Sigmoid colon (tissue), 4 donors: ENCODE measurements at regions not wholly inside any gene's neighbourhood (a gene's known extent, or its start where the extent isn't known, plus 50 kb on each side); places are given as distances from the start of the nearest gene placed in this dataset.

Experiments used
- POLR2A ChIP-seq, 2 donors: fragments of 450-650 bp; IDR thresholded peaks; one replicate each; pipeline ENCODE4 v1.6.1; 2016; ENCODE audit warnings: antibody characterized with exemption in 2 of 2, mild to moderate bottlenecking in 2 of 2, moderate library complexity in 2 of 2
- POLR2AphosphoS5 ChIP-seq, 4 donors: sonication (generic); formaldehyde crosslinking; IDR thresholded peaks; one replicate each; pipeline ENCODE4 v1.6.1; 2017; ENCODE audit warnings: antibody characterized with exemption in 4 of 4
- TF ChIP-seq, protein P1 (sequence below), 4 experiments: fragments of 450-650 bp in 3 of 4; fragments of 200-600 bp in 1 of 4; IDR thresholded peaks; one replicate each; pipeline ENCODE4 v1.5.1; 2016 to 2019; ENCODE audit warnings: antibody characterized with exemption in 4 of 4, mild to moderate bottlenecking in 3 of 4, moderate library complexity in 2 of 4

DNA sequence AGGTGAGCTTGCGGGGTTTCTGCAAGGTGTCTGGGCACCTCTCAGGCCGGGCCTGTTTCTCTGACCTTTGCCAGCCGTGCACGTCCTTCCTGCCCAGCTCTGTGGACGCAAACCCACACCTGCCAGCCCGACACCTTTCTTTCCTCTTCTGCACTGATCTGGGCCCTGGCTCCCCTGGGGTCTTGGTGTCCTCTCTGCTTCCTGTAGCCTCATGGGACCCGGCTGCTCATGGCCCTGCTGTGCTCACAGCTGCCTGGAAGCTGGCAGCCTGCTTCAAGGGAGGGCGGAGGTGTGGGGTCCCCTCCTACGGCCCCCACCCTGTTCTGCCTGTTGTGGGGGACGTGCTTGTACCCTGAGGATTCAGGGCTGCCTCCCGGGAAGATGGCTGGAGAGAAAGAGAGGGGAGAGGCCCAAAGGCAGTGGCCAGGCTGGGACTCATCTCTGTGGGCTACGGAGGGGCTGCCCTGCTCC, 342.4 kb downstream of the SEC14L1 start:
- TF ChIP-seq POLR2A (IDR thresholded peaks at IDR 0.05) (no peak), POLR2AphosphoS5 (IDR thresholded peaks at IDR 0.05) (no peak)
- TF ChIP-seq, protein P1, sequence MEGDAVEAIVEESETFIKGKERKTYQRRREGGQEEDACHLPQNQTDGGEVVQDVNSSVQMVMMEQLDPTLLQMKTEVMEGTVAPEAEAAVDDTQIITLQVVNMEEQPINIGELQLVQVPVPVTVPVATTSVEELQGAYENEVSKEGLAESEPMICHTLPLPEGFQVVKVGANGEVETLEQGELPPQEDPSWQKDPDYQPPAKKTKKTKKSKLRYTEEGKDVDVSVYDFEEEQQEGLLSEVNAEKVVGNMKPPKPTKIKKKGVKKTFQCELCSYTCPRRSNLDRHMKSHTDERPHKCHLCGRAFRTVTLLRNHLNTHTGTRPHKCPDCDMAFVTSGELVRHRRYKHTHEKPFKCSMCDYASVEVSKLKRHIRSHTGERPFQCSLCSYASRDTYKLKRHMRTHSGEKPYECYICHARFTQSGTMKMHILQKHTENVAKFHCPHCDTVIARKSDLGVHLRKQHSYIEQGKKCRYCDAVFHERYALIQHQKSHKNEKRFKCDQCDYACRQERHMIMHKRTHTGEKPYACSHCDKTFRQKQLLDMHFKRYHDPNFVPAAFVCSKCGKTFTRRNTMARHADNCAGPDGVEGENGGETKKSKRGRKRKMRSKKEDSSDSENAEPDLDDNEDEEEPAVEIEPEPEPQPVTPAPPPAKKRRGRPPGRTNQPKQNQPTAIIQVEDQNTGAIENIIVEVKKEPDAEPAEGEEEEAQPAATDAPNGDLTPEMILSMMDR (IDR thresholded peaks at IDR 0.05), result no peak
